HG02852 (cell line): ENCODE measurements at regions not wholly inside any gene's neighbourhood (a gene's known extent, or its start where the extent isn't known, plus 50 kb on each side); places are given as distances from the start of the nearest gene placed in this dataset.

Experiments used
- ATAC-seq: cut with Tn5 transposase; IDR thresholded peaks from one replicate; pipeline ENCODE4 v1.9.1; 2021; ENCODE audit warnings: mild to moderate bottlenecking, moderate library complexity; ENCODE audit not compliant: unreplicated experiment

DNA sequence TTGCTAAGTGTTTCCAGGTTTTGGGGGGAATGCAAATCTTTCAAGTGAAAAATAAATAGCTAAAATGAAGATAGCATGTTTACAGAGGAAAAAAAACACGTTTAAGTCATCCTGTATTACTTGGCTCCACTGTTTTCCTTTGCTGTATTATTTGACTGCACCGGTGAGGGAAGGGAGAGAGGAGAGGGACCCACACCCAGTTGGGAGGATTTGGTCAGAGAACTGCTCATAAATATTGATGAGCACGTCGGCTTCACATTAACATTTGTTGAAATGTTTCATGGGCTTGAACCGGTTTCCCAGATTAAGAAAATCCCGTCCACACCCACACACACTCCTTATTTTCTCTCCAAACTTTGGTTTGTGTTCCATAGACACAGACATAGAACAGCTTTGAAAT, 493.8 kb upstream of the MGMT start:
- no peak for ATAC-seq

DNA sequence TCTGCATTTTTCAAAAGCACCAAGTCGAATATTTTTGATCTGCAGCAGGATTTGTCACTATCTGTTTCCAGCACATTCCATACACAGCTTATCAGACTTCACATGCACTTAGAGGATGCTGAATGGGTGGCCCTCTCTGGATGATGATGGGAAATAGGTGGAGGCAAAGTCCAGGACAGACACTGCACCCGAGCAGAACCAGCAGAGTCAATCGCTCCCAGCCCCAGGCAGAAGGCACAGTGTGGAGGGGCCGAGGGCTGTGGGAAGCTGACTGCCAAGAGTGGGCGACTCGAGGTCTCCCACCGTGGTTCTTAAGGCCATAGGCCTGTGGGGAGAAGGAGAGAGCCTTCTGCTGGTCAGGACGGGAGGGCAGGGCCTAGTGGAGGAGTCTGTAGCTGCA, 490.2 kb upstream of the MGMT start:
- ATAC-seq: no peak

DNA sequence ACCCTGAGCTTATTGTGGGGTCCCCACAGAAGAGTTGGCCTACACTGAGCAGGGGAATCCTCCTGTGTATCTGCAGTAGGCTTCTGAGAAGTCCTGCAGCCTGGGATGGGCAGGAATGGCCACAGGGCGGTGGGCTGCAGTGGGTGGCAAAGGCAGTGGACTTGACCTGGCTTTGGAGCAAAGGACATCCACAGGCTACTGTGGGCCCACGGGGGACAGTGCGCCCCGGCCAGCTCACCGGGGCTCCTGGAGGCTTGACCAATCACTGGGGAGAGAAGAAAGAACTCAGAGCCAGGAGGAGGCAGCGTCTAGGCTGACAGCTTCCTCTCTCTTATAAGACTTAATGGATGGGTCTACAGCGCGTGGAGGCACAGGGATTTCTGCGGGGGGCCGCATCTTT, 488.8 kb upstream of the MGMT start:
- no peak for ATAC-seq

DNA sequence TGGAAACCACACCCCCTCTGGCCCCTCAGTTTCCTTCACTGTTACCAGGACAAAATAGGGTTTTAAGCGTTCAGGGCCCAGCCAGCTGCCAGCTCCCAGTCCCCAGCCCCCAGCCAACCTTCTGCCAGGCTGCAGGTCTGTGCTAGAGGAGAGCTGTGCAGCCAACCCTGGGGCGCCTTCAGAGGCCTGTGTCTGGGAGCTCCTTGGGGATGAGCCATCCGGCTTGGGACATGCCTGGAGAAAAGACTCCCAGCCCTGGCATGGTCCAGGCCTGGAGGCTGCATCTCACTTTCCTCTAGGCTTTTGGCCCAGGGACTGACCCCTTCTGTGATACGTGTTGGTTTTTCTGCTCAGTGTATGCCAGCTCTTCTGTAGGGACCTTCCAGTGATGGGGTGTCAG, 487.6 kb upstream of the MGMT start:
- no peak for ATAC-seq

DNA sequence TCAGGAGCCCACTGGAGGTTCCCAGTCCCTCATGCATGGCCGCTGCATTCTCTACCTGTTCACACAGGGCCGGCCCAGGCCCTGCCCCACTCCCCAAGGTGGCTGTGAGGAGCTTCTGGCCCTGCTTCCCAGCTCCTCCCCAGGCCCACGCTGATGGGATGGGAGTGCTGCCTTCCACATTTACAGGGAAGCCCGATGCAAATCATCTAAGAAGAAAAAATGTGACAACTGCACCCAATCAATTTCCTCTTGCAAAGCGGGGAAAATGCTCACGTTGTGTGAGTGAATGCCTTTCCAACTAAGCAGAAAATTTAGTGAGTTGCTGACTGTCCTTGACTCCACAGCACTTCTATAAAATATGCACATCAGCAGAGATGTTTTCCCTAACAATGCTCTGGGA, 485.8 kb upstream of the MGMT start:
- no peak for ATAC-seq

DNA sequence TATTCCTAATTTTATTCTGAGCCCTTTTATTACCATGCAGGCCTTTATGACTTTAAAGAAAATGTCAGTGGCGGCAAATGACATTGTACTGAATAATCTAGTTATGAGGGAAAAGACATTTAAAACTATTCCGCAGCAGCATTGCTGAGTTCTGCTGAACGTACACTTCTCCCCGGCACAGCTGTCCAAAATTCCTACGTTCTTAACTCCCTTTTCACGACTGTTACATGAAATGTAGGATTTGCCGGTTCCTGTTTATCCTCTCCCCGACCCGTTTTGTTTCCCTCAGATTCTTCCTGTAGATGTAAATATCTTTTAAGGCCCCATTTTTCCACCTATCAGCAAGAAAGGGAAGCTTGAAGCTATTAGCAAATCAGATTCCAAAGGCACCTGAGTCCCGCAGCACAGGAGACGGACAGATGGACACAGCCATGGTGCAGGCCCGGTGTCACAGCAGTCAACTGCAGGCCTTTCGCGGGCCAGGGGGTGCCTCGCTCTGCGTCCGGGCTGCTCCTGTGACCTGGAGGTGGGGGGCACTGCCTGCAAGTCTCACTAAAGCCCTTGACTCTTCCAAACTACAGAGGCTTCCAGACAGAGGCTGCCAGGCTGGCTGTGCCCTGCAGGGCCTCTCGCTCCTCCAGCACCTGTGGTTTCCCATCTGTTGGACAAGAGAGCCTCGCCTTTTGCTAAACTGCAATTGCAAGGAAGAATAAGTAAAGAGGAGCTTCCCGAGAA, 485.0 kb upstream of the MGMT start:
- no peak for ATAC-seq

DNA sequence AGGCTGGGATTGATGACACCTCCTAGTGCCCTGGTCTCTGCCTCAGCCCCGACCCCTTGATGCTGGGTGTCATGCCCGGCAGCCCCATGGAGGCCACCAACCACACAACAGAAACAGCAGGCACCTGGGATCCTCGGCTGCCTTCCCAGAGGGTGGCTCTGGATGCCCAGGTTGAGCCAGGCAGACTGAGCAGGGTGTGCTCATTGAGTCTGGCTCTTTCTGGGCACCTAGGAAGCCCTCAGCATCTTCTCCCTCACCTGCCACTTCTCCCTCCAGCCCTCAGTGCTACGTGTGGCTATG, 484.5 kb upstream of the MGMT start:
- no peak for ATAC-seq

DNA sequence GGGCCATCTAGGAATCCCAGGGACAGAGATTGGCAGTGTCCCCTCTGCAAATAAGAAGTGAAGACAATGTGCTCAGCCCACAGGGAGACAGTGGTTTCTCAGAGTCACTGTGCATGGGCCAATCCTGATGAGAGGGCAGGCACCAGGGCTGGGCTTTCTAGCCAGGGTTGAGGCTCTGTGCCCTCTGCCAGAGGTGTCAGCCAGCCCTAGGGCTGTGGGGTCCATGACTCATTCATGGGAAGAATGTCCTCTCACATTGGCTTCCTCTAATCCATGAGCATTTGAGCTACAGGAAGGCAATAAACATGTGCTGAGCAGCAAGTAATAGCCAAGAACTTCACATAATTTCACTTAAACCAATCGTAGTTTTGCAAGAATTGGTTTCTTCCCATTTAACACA, 482.0 kb upstream of the MGMT start:
- no peak for ATAC-seq

DNA sequence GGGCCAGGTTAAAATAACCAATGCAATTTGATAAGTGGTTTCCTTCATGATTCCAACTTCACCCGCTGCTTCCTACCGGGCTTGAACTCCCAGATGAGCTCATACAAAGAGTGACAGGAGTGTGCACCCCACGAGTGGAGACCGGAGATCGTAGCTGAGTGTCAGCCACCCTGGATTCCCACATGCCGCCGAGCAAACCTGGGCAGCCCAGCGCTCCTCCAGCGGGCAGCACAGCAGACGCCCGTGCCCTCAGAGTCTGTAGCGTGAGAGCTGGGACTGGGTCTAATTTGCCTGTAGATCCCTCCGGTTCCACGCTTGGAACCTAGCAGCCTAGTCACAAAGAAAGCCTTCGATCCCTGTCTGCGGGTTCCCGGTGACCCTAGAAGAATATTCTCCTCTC, 476.1 kb upstream of the MGMT start:
- no peak for ATAC-seq

DNA sequence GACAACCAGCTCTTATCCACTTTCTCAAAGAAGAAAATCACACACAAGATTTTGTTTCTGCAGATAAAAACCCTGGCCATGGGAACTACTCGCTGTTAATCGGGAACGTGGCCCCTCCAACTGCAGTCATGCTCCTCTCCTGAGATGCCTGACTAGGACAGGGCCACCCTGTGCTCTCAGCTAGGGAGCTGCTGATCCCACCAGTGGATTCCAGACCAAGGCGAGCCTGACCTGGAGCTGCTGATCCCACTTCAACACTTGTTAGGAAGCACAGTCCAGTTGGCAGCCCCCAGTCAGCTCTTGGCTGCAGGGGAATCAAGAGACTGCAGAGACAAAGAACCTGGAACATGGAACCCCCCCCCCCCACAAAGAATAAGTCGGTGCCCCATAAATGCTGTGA, 474.3 kb upstream of the MGMT start:
- no peak for ATAC-seq

DNA sequence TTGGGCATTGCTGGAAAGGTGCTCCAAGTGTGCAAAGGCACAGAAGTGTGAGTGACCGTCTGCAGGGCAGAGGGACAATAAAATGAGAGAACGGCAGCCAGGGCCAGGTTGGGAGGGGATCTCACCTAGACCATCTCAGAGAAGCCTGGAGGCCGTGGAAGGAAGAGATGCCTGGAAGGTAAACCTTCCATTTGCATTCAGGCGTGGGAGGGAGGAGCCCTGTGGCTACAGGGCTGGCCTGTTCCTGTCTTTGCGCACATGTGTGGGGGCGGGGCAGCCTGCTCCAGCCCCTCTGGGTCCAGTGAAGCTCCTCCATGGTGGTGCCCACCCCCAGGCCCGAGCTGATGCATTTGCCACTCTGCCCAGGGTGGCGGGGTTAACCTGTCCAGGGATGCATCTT, 473.6 kb upstream of the MGMT start:
- ATAC-seq: no peak

DNA sequence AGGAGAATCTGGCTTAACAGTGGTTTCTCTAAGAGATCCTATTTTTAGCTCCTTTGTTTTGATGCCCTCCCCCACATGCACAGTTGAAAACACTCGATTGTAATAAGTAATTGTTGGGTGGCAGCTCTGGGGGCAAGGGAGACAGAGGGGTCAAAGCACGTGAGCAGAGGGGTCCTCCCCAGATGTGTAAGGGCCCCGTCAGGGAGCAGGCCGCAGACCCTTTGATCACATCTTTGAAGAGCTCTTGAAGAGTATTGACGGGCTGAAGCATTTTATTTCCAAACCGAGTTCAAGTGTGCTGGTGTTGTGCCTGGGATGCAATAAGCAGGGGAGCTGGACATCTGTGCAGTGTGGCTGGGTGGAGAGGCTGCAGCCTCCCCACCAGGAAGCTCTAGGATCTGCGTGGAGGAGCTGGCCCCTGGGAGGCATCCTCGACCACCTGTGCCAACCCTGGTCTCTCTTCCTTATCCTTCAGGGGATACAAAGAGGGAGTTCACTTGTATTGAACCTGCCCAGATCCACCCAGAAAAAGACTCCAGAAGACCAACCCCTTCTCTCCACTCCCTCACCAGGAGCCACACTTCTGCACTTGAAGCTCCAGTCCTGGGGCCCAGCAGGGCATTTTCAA, 473.0 kb upstream of the MGMT start:
- no peak for ATAC-seq

DNA sequence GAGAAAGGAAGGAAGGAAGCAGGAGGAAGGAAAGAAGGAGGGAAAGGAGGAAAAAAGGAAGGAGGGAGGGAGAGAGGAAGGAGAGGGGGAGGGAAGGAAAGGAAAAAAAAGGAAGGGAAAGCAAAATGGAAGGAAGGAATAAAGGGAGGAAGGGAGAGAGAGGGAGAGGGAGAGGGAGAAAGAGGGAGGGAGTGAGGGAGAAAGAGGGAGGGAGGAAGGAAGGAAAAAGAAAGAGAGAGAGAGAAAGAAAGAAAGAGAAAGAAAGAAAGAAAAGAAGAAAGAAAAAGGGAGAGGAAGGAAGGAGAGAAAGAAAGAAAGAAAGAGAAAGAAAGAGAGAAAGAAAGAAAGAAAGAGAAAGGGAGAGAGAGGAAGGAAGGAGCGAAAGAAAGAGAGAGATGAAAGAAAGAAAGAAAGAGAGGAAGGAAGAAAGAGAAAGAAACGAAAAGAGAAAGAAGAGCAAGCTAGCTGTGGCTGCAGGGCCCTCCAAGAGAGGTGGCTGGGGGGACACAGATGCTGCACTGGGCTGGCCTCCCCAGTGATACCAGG, 472.4 kb upstream of the MGMT start:
- no peak for ATAC-seq

DNA sequence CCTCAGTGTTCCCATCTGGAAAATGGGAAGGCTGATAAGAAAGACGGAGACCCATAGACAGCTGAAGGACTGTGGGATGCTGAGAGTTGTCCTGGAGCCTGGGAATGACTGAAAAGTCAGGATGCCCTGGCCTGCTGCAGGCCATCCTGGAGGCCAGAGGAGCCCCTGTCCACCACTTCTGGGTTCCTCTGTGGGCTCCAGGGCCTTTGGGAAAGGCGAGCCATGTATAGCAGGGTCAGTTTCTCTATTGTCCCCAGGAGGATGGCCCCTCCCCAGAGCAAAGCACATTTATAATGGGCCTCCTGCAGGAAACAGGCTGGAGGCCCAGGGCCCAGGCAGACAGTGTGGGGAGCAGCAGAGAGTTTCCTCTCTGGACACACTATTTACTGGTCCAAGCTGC, 471.4 kb upstream of the MGMT start:
- no peak for ATAC-seq

DNA sequence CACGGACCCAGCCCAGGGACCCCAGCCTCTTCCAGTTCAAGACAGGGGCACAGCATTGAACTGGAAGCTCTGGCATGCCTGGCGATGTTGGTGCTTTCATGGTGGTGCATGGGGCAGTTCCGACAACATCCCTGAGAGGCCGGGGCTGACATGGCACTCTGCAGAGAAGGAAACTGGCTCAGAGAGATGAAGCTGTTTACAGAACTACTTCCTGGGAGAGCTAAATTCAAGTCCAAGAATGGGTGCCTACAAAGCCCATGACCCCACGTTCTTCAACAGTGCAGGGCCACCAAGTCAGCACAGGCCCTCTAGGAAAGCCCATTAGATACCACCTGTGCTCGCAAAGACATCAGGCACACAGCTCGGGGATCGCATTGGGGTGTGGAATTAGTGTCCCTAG, 470.9 kb upstream of the MGMT start:
- no peak for ATAC-seq

DNA sequence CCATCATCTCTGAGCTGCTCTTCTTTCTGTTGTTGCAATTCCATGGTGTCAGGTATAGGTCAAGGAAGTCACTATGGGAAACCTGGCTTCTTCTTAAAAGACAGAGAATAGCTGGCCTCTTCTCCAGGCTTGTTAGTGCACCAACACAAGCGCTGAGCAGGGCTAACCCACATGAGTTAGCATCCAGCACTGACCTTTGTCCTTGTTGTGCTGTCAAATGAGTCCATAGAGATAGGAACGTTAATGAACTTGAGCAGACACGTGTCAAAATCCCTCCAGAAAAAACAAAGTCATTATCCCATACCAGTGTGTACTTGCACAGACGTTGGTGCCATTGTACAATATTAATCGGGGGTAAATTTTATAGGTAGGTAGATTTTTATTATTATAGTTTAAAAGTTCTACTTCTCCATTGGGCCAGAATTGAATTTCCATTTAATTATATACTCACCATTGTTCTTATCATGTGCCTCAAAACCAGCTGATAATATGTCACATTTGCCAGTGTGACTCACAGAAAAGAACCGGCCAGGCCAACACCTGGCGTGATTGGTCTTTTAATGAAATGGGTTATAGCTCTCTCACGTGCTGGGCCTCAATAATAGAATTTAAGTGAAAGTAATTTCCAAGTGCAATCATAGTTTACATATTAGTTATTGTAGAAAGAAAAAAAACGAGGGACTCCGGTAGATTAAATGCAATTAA, 468.8 kb upstream of the MGMT start:
- no peak for ATAC-seq

DNA sequence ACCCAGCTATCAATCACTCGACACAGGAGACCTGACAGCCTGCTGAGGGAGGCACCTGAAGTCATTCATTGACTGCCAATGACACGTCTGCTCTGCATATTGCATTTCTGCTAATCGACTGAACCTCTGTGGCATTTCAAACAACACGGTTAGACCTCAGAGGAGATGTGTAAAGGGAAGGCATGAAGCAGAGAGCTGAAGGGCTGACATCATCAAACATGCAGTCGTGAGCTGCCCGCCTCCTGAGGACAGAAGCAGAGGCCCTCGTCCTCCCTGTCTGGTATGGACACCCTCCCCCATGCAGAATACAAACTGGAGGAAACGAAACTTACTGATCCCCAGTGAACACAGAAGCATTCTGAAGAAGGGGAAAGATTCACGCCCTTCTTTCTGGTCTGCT, 462.6 kb upstream of the MGMT start:
- ATAC-seq: no peak

DNA sequence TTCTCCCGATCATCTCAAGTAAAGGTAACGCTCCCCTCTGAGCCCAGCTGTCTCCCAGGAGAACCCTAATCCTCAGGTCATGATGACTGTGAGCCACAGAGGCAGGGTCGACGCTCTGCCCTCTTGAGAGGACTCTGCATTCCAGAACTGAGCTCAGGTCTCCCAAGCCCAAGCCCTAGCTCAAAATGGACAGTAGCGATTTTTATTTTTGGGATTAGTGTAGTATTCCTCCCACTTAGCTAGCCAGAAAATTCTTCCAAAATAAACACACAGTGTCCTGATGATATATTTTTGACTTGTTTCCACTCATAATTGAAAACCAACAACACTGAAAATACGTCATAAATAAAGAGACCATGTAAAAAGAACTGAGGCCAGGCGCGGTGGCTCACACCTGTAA, 462.0 kb upstream of the MGMT start:
- ATAC-seq: no peak

DNA sequence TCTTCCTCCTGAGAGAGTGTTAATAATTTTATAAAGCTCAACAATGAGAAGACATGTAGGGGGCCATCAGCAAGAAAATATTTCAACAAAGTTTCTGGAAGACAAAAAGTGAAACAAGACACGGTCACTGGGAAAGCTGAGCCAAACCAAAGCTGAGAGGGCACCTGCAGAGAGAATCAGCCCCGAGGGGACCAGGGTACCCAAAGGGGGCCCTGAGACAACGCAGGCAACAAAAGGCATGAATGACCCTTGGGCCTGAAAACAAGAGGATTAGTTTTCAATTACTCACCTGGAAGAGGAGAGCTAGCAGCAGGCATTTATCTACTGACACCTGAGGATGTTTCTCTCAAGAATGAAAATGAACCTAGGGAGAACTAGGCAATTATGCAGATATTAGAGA, 461.2 kb upstream of the MGMT start:
- ATAC-seq: no peak

DNA sequence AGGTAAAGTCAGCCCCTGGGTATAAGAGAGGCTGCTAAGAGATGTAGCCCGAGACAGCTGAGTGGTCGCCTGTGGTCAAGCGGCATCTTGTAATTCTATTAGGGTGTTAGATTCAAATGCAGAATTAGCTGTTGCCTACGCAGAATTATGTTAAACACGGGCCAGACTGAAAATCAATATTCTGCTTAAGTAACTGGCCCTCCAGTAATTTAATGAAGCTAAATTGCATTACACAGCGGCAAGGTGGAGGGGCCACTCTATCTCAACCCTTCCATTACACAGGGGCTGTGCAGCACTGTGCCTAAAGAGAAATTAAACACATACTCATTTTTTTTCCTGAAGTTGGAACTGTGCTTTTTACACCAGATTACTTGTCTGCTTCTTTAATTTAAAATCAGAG, 448.5 kb upstream of the MGMT start:
- ATAC-seq: no peak

DNA sequence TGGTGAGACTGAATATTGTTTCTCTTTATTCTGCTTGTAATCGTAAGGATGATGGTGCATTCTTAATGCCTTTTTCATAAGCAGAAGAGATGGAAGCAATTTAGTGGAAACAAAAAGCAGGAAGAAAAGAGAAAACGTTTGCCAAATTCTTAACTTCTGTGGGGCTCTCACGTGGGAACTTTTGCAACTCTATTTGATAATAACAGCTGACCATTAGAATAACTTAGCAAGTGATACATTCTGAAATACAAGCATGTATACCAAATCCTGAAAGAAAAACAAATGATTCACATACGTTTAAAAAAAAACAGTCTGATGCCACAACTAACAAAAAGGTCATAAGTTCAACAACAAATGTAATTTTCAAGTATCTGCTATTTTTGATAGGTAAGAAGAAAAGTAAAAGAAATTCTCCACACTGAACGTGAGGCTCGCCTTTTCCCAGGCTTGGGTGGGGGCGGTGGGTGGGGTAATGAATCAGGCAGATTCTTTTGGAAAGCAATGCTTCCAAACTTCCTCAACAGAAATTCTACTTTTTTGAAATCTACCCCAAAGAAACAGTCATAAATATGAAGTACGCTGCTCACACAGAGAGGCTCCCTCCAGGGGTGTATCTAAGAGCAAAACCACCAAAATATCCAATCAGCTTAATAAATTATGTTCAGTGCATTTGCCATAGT, 446.2 kb upstream of the MGMT start:
- no peak for ATAC-seq
